ENCODE measurements at regions not wholly inside any gene's neighbourhood (a gene's known extent, or its start where the extent isn't known, plus 50 kb on each side); places are given as distances from the start of the nearest gene placed in this dataset.

DNA sequence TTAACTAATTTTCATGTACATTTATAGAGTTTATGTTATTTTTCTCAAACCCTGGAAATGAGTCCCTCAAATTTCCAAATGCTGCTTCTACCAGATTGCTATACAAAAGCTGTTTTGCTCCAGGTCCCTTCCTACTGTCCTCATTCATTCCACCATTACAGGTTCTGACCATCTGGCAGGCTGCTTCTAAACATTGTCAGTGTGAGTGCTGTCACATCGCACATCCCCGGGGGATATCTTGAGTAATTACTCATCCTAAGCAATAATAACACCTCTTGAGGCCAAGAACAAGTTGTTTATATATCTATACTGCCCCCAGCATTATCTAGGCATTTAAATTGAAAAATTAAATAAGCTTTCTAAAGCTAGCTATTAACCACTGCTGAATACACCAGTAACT lies 1675.3 kb upstream of the CDH6 start:
- TF ChIP-seq POLR2AphosphoS5 (IDR thresholded peaks at IDR 0.05) = no peak
- TF ChIP-seq, protein P1, sequence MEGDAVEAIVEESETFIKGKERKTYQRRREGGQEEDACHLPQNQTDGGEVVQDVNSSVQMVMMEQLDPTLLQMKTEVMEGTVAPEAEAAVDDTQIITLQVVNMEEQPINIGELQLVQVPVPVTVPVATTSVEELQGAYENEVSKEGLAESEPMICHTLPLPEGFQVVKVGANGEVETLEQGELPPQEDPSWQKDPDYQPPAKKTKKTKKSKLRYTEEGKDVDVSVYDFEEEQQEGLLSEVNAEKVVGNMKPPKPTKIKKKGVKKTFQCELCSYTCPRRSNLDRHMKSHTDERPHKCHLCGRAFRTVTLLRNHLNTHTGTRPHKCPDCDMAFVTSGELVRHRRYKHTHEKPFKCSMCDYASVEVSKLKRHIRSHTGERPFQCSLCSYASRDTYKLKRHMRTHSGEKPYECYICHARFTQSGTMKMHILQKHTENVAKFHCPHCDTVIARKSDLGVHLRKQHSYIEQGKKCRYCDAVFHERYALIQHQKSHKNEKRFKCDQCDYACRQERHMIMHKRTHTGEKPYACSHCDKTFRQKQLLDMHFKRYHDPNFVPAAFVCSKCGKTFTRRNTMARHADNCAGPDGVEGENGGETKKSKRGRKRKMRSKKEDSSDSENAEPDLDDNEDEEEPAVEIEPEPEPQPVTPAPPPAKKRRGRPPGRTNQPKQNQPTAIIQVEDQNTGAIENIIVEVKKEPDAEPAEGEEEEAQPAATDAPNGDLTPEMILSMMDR (IDR thresholded peaks at IDR 0.05) = no peak
